Activated naive CD4-positive, alpha-beta T cell treated with anti-CD3 and anti-CD28 coated beads for 36 hours (primary cell): ENCODE measurements at regions not wholly inside any gene's neighbourhood (a gene's known extent, or its start where the extent isn't known, plus 50 kb on each side); places are given as distances from the start of the nearest gene placed in this dataset.
A peak's percentile ranks its signal among the peaks of the same experiment; 100 is the strongest.

Experiments
- CTCF ChIA-PET: fragments of 350-600 bp; sonication (Branson Sonifier 250); formaldehyde crosslinking; loops from one replicate; lab custom pipeline; 2021; ENCODE audit warnings: antibody characterized with exemption; lab: Charles Lee
- DNase-seq: peaks from one replicate; pipeline ENCODE4 v3.0.0-alpha.2; 2020
- H3K27ac Mint-ChIP-seq: one replicate; pipeline ENCODE4 v1.8.0; 2021; ENCODE audit warnings: mild to moderate bottlenecking, mixed read lengths
- H3K27me3 Mint-ChIP-seq: one replicate; pipeline ENCODE4 v1.8.0; 2021; ENCODE audit warnings: low read depth, mixed read lengths
- H3K36me3 Mint-ChIP-seq: one replicate; pipeline ENCODE4 v1.8.0; 2021; ENCODE audit warnings: low read depth, mixed read lengths
- H3K4me1 Mint-ChIP-seq: one replicate; pipeline ENCODE4 v1.8.0; 2021; ENCODE audit warnings: low read depth, mixed read lengths
- H3K4me3 Mint-ChIP-seq: one replicate; pipeline ENCODE4 v1.8.0; 2021; ENCODE audit warnings: mild to moderate bottlenecking, moderate library complexity, mixed read lengths
- H3K9me3 Mint-ChIP-seq: one replicate; pipeline ENCODE4 v1.8.0; 2021; ENCODE audit warnings: mixed read lengths
- intact Hi-C: fragments of 100-400 bp; cut with micrococcal nuclease; formaldehyde crosslinking; loops from one replicate; pipeline ENCODE4 v1.15.1; 2023

DNA sequence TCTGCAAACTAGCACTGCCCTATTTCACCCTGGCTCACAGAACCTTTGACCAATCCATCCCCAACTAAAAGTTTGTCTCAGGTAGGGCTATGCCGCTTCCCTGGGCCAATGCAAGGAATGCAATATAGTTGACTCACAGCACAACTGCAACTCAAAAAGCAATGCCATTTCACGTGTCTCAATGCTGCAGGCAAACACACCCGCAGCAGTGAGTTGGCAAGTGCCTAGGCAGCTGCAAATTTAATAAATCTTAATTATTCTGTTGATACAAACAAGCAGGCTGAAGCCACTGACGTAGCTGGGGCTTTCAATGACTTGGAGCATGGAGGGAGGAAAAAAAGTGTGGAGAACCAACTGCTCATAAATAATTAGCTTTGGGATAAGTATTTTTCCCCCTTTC is 87.9 kb downstream of the SYNE3 start:
- no peak overlapping the region for H3K4me3 Mint-ChIP-seq
- H3K9me3 Mint-ChIP-seq: no peaks in the 10 kb centered on the region
- DNase-seq: no peak
- no peaks in the 10 kb centered on the region for H3K27me3 Mint-ChIP-seq
- no peaks in the 10 kb centered on the region for H3K4me1 Mint-ChIP-seq
- intact Hi-C loops: no loop called here
- H3K36me3 Mint-ChIP-seq: peaks cover 8% of the 10 kb centered on the region
- no peak overlapping the region for H3K27ac Mint-ChIP-seq
- CTCF ChIA-PET: interaction anchor here (1.1 to 4.5 kb wide), 5 partner anchors 10 to 99 kb away, joined by 3 to 19 read pairs (median 8); no protein-coding TSS in a partner anchor

- intact Hi-C loops: no loop called here
- CTCF ChIA-PET: interaction anchor here (1.6 kb wide), 1 partner anchor 121 kb away, joined by 3 read pairs; no protein-coding TSS in a partner anchor
- no peak for DNase-seq
- H3K4me3 Mint-ChIP-seq: no peak overlapping the region
- H3K27ac Mint-ChIP-seq: no peak overlapping the region
- no peaks in the 10 kb centered on the region for H3K9me3 Mint-ChIP-seq
- peaks cover 16% of the 10 kb centered on the region for H3K36me3 Mint-ChIP-seq
- H3K27me3 Mint-ChIP-seq: no peaks in the 10 kb centered on the region
- no peaks in the 10 kb centered on the region for H3K4me1 Mint-ChIP-seq
These were observed 90.4 kb downstream of the SYNE3 start for GRCh38 chr14:95426116-95426475.

GRCh38 chr14:95425369-95426115 is 90.9 kb downstream of the SYNE3 start:
- Mint-ChIP-seq H3K27me3 (no peaks in the 10 kb centered on the region), H3K4me1 (no peaks in the 10 kb centered on the region), H3K4me3 (no peak overlapping the region), H3K27ac (no peak overlapping the region), H3K9me3 (no peaks in the 10 kb centered on the region), H3K36me3 (peaks cover 20% of the 10 kb centered on the region)
- intact Hi-C loops: no loop called here
- DNase-seq: no peak
- CTCF ChIA-PET: no interaction called here

- Mint-ChIP-seq H3K36me3 (peaks cover 27% of the 10 kb centered on the region), H3K27ac (no peak overlapping the region), H3K9me3 (no peaks in the 10 kb centered on the region), H3K4me1 (no peaks in the 10 kb centered on the region), H3K27me3 (no peaks in the 10 kb centered on the region), H3K4me3 (no peak overlapping the region)
- no peak for DNase-seq
- intact Hi-C loops: no loop called here
- CTCF ChIA-PET: no interaction called here
These were observed 91.9 kb downstream of the SYNE3 start for GRCh38 chr14:95424529-95424928.

DNA sequence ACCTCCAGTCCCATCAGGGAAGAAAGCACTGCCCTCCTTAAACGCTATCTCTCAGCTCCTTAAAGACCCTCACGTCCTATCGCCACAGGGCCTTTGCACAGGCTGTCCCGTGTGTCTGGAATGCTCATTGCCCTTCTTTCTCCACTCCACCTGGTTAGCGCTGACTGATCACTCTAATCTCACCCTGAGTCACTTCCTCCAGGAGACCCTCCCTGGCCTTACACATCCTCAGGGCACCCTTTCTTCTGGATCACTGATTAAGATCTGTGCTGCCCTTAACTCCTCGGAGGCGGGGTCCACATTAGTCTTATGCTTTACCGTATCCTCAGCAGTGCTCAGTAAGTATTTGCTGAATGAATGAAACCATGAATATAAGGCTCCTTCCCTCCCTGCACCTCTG is 94.7 kb downstream of the SYNE3 start:
- peaks cover 38% of the 10 kb centered on the region for H3K36me3 Mint-ChIP-seq
- no peaks in the 10 kb centered on the region for H3K27me3 Mint-ChIP-seq
- H3K4me3 Mint-ChIP-seq: no peak overlapping the region
- no peak overlapping the region for H3K27ac Mint-ChIP-seq
- H3K9me3 Mint-ChIP-seq: no peaks in the 10 kb centered on the region
- no peaks in the 10 kb centered on the region for H3K4me1 Mint-ChIP-seq
- intact Hi-C loops: no loop called here
- DNase-seq: no peak
- CTCF ChIA-PET: no interaction called here

DNA sequence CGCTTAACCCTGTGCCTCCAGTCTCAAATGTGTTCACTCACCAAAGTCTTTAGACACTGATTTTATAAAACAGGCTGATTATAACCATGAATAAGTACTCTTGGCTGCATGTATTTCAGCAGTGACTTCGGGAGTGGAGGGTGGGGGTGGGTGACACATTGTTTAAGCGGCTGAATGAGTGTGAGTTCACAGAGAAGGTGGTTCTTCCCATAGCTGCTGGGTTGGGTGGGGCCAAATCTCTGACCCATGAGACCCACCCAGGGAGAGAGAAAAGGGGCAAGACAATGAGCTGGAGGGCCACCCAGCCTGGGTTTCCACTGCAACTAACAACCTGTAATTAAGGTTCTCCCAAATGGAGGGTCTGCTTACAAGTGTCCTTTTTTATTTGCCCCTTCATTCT is 96.4 kb downstream of the SYNE3 start:
- H3K4me3 Mint-ChIP-seq: no peak overlapping the region
- no peaks in the 10 kb centered on the region for H3K9me3 Mint-ChIP-seq
- H3K4me1 Mint-ChIP-seq: no peaks in the 10 kb centered on the region
- CTCF ChIA-PET: interaction anchor here (1.6 kb wide), 1 partner anchor 11 kb away, joined by 4 read pairs; no protein-coding TSS in a partner anchor
- no peak for DNase-seq
- peaks cover 35% of the 10 kb centered on the region for H3K36me3 Mint-ChIP-seq
- H3K27ac Mint-ChIP-seq: no peak overlapping the region
- H3K27me3 Mint-ChIP-seq: no peaks in the 10 kb centered on the region
- intact Hi-C loops: no loop called here

DNA sequence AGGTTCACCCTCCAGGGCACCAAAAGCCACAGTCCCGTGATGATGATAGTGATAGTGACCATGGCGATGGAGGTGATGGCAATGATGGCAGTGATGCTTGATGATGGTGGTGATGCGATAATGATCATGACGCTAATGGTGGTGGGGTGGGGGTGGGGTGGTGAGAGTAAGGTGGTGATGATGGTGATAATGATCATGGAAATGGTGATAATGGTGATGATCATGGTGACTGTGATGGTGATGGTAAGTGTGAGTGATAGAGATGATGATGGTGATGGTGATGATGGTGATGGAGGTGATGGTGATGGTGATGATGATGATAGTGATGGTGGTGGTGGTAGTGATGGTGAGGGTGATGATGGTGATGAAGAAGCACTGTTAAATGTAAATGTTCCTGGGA is 96.9 kb downstream of the SYNE3 start:
- Mint-ChIP-seq H3K27ac (no peak overlapping the region), H3K4me3 (no peak overlapping the region), H3K4me1 (no peaks in the 10 kb centered on the region), H3K9me3 (no peaks in the 10 kb centered on the region), H3K27me3 (no peaks in the 10 kb centered on the region), H3K36me3 (peaks cover 35% of the 10 kb centered on the region)
- intact Hi-C loops: no loop called here
- CTCF ChIA-PET: interaction anchor here (1.6 kb wide), 1 partner anchor 11 kb away, joined by 4 read pairs; no protein-coding TSS in a partner anchor
- DNase-seq: no peak

GRCh38 chr14:95418858-95419257 is 97.6 kb downstream of the SYNE3 start:
- Mint-ChIP-seq H3K9me3 (no peaks in the 10 kb centered on the region), H3K27ac (peak overlapping the region; percentile 38), H3K36me3 (peaks cover 35% of the 10 kb centered on the region), H3K4me1 (no peaks in the 10 kb centered on the region), H3K27me3 (no peaks in the 10 kb centered on the region), H3K4me3 (no peak overlapping the region)
- CTCF ChIA-PET: interaction anchor here (1.6 kb wide), 1 partner anchor 105 kb away, joined by 3 read pairs; no protein-coding TSS in a partner anchor
- no peak for DNase-seq
- intact Hi-C loops: no loop called here

DNA sequence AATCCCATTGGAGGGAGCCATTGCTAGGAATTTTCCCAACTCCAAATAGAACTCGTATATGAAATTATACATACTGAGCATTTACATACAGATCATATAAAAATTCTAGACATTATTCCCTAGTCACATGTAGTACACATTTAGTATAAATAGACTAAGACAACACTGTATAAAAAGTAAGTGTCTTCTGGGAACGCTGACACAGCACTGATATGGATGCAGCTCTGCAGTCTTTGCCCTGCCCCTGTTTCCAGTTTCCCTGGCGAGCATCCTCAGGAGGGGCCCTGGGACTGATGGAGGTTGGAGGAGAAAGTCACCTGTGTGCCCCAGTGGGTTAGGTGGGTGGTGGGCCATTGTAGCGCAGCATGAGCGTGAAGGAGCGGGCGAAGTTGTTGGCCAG is 97.8 kb upstream of the CLMN start:
- no peak for DNase-seq
- no peaks in the 10 kb centered on the region for H3K4me1 Mint-ChIP-seq
- intact Hi-C loops: no loop called here
- H3K36me3 Mint-ChIP-seq: peaks cover 36% of the 10 kb centered on the region
- H3K4me3 Mint-ChIP-seq: no peak overlapping the region
- H3K9me3 Mint-ChIP-seq: no peaks in the 10 kb centered on the region
- no peaks in the 10 kb centered on the region for H3K27me3 Mint-ChIP-seq
- CTCF ChIA-PET: interaction anchor here (1.3 kb wide), 1 partner anchor 25 kb away, joined by 6 read pairs; no protein-coding TSS in a partner anchor
- H3K27ac Mint-ChIP-seq: no peak overlapping the region

DNA sequence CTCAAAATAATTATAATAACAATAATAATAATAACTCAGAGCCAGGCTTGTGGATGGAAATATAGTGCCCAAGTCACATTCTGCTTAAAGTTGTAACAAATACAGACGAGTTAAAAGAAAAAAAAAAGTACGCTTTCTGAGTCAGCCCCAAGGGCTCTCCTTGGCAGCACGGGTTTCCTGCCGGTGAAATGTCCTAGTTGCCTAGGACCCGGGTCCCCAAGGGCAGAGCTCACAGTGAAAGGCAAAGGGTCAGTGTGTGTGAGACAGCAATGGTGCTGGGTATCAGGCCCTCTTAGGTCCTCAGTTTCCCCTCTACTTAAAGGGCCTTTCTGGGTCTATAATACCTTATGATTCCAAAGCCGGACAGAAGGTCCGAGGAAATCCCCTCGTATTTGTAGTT is 96.3 kb upstream of the CLMN start:
- no peaks in the 10 kb centered on the region for H3K27me3 Mint-ChIP-seq
- no peak for DNase-seq
- CTCF ChIA-PET: interaction anchor here (1.3 kb wide), 1 partner anchor 26 kb away, joined by 6 read pairs; no protein-coding TSS in a partner anchor
- H3K4me1 Mint-ChIP-seq: no peaks in the 10 kb centered on the region
- no peak overlapping the region for H3K27ac Mint-ChIP-seq
- intact Hi-C loops: no loop called here
- H3K9me3 Mint-ChIP-seq: no peaks in the 10 kb centered on the region
- H3K4me3 Mint-ChIP-seq: no peak overlapping the region
- peaks cover 24% of the 10 kb centered on the region for H3K36me3 Mint-ChIP-seq

- H3K27ac Mint-ChIP-seq: no peak overlapping the region
- H3K27me3 Mint-ChIP-seq: no peaks in the 10 kb centered on the region
- no peak for DNase-seq
- no peak overlapping the region for H3K4me3 Mint-ChIP-seq
- peaks cover 11% of the 10 kb centered on the region for H3K36me3 Mint-ChIP-seq
- no peaks in the 10 kb centered on the region for H3K9me3 Mint-ChIP-seq
- CTCF ChIA-PET: no interaction called here
- intact Hi-C loops: no loop called here
- no peaks in the 10 kb centered on the region for H3K4me1 Mint-ChIP-seq
These were observed 93.8 kb upstream of the CLMN start for GRCh38 chr14:95413289-95414215.

DNA sequence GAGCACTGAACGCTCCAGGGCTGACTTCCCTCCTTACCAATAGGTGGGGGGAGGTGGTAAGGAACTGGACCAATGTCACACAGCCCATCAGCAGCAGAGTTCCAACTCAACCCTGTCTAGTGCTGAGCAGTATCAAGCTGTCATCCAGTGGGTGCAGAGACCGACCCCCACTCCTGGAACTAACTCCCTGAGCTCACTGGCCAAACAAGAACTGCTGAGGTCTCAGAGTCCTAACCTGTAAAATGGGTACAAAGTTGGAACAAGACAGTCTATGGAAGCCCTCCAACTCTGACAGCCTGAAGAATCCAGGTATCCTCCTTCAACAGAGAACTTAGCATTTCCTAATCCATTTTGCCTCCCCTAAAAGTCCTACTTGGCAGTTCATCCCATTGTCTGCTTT is 91.1 kb upstream of the CLMN start:
- intact Hi-C loops: no loop called here
- H3K4me3 Mint-ChIP-seq: no peak overlapping the region
- H3K9me3 Mint-ChIP-seq: no peaks in the 10 kb centered on the region
- no peak overlapping the region for H3K27ac Mint-ChIP-seq
- no peaks in the 10 kb centered on the region for H3K4me1 Mint-ChIP-seq
- H3K27me3 Mint-ChIP-seq: no peaks in the 10 kb centered on the region
- no peak for DNase-seq
- H3K36me3 Mint-ChIP-seq: peaks cover 2% of the 10 kb centered on the region
- CTCF ChIA-PET: no interaction called here
